AG10803 (cell line): ENCODE measurements at regions not wholly inside any gene's neighbourhood (a gene's known extent, or its start where the extent isn't known, plus 50 kb on each side); places are given as distances from the start of the nearest gene placed in this dataset.

Experiments
- DNase-seq: peaks from one replicate; pipeline ENCODE4 v3.0.0; 2010; ENCODE audit warnings: low read depth
- H3K4me3 ChIP-seq: 2 replicates; pipeline ENCODE4 v1.5.1; 2011; ENCODE audit warnings: mild to moderate bottlenecking, low read length, control low read depth
- CTCF ChIP-seq: conservative IDR thresholded peaks from 2 replicates; pipeline ENCODE4 v1.5.1; 2011; ENCODE audit warnings: mild to moderate bottlenecking, low read length, control low read depth, inconsistent platforms

DNA sequence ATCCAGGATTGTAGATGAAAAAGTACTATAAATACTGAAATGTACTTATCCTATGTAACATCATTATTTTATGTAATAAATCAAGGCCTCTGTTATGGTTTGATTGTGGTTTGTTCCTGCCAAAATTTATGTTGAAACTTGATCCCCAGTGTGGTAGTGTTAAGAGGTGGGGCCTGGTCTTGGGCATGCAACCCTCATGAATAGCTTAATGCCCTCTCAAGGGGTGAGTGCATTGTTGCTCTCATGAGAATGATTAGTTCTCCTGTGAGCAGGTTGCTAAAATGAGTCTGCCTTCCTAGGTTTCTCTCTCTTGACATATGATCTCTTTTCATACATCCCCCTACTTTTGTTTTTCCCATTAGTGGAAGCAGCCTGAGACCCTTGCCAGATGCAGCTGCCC lies 915.4 kb downstream of the TSN start:
- DNase-seq = no peak

GRCh38 chr2:122680662-122681061 lies 925.2 kb downstream of the TSN start:
- no peak for DNase-seq
- no peak overlapping the region for H3K4me3 ChIP-seq
- TF ChIP-seq CTCF = no peak

More for the DNA sequence above, 915.4 kb downstream of the TSN start:
- H3K4me3 ChIP-seq = no peak overlapping the region
- no peak for TF ChIP-seq CTCF

DNA sequence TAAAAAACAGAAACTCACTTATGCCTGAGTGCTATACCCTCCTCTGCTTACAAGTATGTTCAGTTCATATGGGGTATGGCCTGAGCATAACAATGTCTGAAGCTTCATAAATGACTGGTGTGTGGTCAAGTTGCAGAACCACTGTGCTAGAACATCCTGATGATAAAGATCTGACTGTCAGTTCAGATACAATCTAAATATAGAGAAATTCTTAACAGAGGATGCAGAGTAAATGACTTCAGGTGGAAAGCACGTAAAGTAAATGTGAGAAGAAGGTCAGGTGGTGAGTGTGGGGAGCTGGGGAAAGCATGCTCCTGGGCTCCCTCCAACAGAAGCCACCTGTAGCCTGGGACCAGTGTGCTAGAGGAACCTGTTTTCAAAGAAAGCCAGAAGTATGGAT lies 926.2 kb downstream of the TSN start:
- no peak for DNase-seq
- H3K4me3 ChIP-seq = no peak overlapping the region
- TF ChIP-seq CTCF = no peak

DNA sequence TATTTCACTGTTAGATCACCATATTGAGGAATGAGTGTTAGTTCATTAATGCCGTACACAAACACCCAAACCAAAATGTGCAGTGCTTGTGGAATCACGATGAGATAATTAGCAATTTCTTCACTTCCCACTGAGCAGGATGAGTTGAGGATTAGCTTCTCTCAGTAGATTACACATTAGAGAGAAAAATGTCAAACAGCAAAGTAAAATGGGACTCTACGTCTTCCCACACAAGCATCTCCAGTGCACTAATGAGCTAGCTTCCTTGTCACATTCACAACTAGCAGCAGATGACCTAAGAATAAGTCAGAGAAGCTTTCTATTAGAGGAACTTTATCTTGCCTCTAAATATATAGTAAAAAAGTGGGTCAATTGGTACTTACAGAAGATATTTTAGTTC lies 926.9 kb downstream of the TSN start:
- DNase-seq = no peak
- H3K4me3 ChIP-seq = no peak overlapping the region
- no peak for TF ChIP-seq CTCF

DNA sequence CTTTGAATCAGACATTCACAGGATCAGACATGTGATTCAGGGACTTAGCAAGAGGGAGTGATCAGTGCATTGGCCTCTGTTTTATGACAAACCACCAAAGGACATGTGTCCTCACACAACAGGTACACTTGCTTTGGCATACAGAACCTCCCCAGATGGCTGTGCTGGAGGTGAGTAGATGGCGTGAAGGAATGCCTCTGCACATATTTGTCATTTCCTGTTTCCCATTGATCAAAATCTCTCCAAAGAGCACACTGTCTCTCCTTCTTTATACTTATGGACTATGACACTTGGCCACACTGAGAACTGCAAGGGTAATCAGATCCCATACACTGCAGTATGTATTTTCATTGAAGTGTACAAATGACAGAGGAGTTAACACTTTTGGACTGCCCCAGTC lies 927.6 kb downstream of the TSN start:
- DNase-seq = no peak
- TF ChIP-seq CTCF = no peak
- no peak overlapping the region for H3K4me3 ChIP-seq

DNA sequence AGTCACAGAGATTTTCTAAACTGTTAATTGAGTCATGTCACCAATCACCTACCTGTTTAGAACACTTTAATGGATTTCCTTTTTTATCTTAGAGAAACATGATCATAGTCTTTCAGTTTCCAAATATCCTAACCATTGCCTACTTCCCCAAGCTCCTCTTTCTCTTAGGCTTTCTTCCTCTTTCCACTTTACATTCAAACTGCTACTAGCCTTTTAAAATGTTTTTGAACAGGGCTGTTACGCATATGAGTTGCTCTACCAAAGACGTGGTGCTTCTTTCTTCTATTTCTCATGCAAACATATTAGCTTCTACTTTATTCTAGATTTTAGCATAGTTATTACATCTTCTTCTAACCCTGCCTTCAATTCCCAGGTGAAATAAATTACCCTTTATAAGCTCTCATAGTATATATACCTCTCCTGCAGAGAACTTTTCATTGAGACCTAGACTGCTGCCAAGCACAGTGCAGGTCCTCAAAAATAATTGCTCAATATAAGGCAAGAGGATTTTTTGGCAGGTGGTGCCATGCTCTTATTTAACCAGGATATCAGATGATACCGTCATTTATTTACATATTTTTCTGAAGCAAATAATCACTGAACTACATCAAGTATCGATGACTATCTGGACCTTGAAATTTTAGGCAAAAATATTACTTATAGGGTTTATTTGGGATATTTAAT lies 937.1 kb downstream of the TSN start:
- no peak for DNase-seq
- no peak overlapping the region for H3K4me3 ChIP-seq
- TF ChIP-seq CTCF = no peak

GRCh38 chr2:122697415-122697814 lies 942.0 kb downstream of the TSN start:
- no peak overlapping the region for H3K4me3 ChIP-seq
- no peak for DNase-seq
- no peak for TF ChIP-seq CTCF
